H1 (cell line): ENCODE measurements at regions not wholly inside any gene's neighbourhood (a gene's known extent, or its start where the extent isn't known, plus 50 kb on each side); places are given as distances from the start of the nearest gene placed in this dataset.

Experiments
- CREB1 ChIP-seq: IDR thresholded peaks from 2 replicates; pipeline ENCODE4 v1.6.1; 2012; ENCODE audit warnings: inconsistent platforms
- EGR1 ChIP-seq: IDR thresholded peaks from 2 replicates; pipeline ENCODE4 v1.6.1; 2011; ENCODE audit warnings: low read depth, low read length, borderline replicate concordance
- NANOG ChIP-seq: IDR thresholded peaks from 2 replicates; pipeline ENCODE4 v1.6.1; 2011; ENCODE audit warnings: low read length, low read depth, mild to moderate bottlenecking, inconsistent platforms; ENCODE audit not compliant: insufficient read depth, poor library complexity, severe bottlenecking
- SRF ChIP-seq: IDR thresholded peaks from 2 replicates; pipeline ENCODE4 v1.6.1; 2011; ENCODE audit warnings: mild to moderate bottlenecking, low read depth, low read length, moderate library complexity
- TF ChIP-seq, protein P1 (sequence below): fragments of 300-600 bp; sonication (generic); IDR thresholded peaks from 2 replicates; pipeline ENCODE4 v1.7.1; 2012; ENCODE audit warnings: low read length, moderate library complexity, mild to moderate bottlenecking, inconsistent platforms; ENCODE audit not compliant: insufficient replicate concordance

DNA sequence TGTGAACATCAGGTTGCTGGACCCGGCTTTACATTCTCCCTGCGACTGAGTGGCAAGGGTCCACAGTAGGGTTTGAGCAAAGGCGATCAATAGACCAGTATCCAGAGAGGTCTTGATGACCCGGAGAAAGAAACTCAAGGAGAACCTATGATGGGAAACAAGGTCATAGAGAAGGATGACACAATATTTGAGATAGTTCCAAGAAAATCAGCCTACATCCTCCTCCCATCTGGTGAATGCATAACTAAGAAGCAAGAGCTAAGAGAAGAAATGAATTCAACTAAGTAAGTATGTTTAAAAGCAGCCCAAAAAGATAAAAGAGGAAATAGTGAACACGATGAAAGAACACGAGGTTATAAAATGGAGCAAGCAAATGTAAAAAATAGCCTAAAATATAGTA is 166.3 kb downstream of the CD8B2 start (continued):
- TF ChIP-seq, protein P1, sequence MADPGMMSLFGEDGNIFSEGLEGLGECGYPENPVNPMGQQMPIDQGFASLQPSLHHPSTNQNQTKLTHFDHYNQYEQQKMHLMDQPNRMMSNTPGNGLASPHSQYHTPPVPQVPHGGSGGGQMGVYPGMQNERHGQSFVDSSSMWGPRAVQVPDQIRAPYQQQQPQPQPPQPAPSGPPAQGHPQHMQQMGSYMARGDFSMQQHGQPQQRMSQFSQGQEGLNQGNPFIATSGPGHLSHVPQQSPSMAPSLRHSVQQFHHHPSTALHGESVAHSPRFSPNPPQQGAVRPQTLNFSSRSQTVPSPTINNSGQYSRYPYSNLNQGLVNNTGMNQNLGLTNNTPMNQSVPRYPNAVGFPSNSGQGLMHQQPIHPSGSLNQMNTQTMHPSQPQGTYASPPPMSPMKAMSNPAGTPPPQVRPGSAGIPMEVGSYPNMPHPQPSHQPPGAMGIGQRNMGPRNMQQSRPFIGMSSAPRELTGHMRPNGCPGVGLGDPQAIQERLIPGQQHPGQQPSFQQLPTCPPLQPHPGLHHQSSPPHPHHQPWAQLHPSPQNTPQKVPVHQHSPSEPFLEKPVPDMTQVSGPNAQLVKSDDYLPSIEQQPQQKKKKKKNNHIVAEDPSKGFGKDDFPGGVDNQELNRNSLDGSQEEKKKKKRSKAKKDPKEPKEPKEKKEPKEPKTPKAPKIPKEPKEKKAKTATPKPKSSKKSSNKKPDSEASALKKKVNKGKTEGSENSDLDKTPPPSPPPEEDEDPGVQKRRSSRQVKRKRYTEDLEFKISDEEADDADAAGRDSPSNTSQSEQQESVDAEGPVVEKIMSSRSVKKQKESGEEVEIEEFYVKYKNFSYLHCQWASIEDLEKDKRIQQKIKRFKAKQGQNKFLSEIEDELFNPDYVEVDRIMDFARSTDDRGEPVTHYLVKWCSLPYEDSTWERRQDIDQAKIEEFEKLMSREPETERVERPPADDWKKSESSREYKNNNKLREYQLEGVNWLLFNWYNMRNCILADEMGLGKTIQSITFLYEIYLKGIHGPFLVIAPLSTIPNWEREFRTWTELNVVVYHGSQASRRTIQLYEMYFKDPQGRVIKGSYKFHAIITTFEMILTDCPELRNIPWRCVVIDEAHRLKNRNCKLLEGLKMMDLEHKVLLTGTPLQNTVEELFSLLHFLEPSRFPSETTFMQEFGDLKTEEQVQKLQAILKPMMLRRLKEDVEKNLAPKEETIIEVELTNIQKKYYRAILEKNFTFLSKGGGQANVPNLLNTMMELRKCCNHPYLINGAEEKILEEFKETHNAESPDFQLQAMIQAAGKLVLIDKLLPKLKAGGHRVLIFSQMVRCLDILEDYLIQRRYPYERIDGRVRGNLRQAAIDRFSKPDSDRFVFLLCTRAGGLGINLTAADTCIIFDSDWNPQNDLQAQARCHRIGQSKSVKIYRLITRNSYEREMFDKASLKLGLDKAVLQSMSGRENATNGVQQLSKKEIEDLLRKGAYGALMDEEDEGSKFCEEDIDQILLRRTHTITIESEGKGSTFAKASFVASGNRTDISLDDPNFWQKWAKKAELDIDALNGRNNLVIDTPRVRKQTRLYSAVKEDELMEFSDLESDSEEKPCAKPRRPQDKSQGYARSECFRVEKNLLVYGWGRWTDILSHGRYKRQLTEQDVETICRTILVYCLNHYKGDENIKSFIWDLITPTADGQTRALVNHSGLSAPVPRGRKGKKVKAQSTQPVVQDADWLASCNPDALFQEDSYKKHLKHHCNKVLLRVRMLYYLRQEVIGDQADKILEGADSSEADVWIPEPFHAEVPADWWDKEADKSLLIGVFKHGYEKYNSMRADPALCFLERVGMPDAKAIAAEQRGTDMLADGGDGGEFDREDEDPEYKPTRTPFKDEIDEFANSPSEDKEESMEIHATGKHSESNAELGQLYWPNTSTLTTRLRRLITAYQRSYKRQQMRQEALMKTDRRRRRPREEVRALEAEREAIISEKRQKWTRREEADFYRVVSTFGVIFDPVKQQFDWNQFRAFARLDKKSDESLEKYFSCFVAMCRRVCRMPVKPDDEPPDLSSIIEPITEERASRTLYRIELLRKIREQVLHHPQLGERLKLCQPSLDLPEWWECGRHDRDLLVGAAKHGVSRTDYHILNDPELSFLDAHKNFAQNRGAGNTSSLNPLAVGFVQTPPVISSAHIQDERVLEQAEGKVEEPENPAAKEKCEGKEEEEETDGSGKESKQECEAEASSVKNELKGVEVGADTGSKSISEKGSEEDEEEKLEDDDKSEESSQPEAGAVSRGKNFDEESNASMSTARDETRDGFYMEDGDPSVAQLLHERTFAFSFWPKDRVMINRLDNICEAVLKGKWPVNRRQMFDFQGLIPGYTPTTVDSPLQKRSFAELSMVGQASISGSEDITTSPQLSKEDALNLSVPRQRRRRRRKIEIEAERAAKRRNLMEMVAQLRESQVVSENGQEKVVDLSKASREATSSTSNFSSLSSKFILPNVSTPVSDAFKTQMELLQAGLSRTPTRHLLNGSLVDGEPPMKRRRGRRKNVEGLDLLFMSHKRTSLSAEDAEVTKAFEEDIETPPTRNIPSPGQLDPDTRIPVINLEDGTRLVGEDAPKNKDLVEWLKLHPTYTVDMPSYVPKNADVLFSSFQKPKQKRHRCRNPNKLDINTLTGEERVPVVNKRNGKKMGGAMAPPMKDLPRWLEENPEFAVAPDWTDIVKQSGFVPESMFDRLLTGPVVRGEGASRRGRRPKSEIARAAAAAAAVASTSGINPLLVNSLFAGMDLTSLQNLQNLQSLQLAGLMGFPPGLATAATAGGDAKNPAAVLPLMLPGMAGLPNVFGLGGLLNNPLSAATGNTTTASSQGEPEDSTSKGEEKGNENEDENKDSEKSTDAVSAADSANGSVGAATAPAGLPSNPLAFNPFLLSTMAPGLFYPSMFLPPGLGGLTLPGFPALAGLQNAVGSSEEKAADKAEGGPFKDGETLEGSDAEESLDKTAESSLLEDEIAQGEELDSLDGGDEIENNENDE, result no peak
- TF ChIP-seq EGR1, result no peak
- TF ChIP-seq CREB1, result no peak
- TF ChIP-seq NANOG, result no peak
- TF ChIP-seq SRF, result no peak
